GM18526 (cell line): ENCODE measurements at regions not wholly inside any gene's neighbourhood (a gene's known extent, or its start where the extent isn't known, plus 50 kb on each side); places are given as distances from the start of the nearest gene placed in this dataset.

Experiments
- POLR2A ChIP-seq: IDR thresholded peaks from 3 replicates; pipeline ENCODE4 v1.6.1; 2011; ENCODE audit not compliant: insufficient read length; ENCODE audit errors: extremely low read depth

DNA sequence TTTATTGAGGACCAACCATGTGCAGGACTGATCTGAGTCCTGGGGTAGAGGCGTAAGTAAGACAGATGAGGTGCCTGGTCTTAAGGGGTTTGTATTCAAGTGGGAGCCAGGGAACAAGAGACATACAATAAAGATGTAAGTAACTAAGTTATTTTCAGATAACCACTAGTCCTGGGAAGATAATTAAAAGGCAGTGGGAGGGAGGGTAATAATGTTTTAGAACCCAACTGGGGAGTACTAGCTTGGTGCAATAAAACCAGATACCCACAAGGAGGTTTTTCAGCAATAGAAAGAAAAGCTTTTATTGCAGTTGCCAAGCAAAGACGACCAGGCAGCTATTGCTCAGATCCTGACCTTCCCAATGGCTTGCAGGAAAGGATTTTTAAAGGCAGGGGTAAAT, 893.7 kb downstream of the UQCRFS1 start:
- no peak for TF ChIP-seq POLR2A

DNA sequence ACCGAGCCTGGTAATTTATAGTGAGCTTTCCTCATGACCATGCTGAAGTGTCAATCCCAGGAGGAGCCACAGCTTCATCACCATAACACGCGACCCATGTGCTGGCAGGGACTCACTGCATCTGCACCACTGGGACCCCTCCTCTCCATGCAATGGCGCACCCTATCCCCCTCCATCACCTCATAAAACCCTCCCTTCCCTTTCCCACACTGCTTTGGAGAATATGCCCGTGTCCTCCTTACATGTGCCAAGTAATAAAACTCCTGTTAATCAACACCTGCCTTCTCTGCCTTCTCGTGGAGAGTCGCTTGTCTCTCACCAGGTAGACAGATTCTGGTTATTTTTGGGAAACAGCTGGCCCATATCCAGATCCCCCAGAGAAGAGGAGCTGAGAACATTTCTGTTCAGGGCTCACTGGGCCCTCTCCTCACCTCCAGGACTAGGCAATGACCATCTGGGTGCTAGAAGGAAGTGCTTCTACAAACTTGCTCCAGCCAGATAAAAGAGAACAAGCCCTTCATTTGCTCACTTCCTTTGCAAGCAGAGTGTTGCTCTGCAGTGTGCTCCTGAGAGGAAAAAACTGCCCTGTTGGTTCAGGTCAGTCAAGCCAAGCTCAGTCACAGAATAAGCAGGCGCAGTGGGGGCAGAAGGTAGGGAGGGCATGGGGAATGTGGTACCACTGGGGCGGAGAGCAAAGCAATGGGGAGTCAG, 894.3 kb downstream of the UQCRFS1 start:
- no peak for TF ChIP-seq POLR2A

DNA sequence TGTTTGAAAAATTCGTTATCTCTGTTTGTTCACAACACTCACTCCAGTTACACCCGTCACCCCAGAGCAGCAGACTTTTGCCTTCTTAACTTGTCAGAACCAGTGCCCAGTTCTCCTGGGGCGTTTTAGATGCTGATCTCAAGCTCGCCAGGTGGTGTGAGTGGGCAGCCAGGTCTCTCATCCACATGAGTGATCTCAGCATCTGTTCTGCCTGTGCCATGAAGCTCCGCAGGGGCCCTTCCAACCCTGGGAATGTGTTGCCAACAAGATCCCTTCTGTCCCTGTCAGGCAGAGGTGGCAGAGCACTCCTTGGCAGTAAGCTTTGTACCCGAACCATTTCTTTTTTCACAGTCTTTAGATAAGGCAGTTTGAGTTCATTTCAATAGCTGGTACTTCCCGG, 896.5 kb downstream of the UQCRFS1 start:
- TF ChIP-seq POLR2A: no peak

DNA sequence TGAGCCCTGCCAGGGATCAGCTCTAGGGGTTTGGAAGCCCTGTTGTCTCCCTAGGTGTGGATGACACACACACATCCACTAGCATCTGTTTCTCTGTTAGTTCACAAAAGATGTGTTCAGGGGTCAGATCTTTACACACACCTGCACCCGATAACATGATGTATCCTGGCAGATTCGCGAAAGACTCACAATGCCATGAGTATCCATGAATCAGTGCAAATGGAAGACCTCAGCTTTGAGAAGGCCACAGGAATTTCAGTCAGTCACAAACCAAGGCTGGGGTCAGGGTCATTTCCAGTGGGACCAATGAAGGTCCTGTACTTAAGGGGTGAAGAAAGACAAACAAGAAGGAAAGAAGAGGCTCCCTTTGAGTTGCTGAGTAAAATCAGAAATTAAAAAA, 898.2 kb downstream of the UQCRFS1 start:
- no peak for TF ChIP-seq POLR2A

DNA sequence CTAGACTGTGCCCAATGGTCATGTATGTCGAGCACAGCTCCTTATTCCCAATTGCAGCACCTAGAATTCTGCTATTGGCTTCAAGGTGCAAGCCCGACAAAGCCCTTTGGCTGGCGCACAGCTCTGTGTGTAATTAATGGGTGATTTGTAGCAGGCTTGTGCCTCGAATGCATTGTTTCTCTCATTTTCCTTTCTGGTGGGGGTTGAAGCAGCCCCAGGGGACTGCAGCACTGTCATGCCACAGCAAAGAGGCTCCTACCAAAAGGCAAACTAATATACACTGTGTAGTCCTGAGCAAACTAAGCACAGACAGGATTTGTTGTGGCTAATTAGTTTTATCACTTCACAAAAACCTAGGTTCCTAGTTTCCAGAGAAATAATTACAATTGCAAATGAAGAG, 898.7 kb downstream of the UQCRFS1 start:
- no peak for TF ChIP-seq POLR2A

DNA sequence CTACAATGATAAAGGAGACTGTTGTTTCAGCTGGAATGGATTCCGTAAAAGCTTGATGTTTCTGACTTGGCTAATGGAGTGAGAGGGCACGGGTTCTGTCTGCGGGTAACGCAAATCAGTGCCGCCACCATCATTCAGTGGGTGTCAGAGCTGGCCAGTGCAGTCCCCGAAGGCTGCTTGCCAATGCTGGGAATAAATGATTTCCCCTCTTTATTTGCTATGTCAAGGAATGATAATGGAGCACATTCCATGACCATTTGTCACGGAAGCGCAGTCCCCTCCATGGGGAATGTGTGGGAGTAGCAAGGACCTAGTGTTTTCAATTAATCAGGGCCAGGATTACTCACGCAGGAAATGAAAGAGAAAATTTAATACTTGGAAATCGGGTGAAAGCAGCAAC, 899.3 kb downstream of the UQCRFS1 start:
- TF ChIP-seq POLR2A: no peak

DNA sequence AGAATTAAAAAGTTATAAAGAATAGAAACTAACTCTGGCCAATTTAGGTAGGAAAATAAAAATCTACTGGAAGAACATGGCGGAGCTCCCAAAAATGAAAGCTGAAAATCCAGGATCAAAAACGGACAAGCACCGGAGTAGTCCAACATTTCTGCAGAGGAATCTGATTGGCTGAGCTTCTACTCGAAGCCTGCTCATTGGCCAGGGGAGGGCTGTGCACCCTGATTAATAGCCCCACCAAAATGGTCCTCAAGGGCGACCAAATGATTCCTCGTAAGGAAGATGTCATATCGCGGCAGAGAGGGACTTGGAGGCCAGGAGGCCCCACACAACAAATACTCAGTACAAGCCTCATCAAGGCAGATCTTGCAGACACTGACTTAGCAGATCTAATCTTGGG, 900.7 kb downstream of the UQCRFS1 start:
- TF ChIP-seq POLR2A: no peak

DNA sequence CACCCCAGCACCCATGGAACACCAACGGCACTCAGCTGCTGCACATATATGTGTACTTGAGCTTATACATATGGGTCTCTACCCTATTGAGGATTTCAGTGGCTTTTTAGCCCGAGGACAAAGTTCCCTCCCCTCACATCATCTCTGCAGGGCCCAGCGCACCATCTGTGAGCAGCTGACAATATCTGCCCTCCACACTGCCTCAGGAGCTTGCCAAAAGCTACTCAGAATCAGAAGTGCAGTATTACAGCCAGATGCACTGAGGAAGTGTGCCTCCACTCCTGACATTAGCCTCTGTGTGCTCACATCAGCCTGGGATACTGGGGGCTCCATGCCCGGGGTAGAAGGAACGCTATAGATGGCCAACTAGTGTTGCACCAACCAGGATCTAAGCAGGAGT, 903.9 kb downstream of the UQCRFS1 start:
- TF ChIP-seq POLR2A: no peak

DNA sequence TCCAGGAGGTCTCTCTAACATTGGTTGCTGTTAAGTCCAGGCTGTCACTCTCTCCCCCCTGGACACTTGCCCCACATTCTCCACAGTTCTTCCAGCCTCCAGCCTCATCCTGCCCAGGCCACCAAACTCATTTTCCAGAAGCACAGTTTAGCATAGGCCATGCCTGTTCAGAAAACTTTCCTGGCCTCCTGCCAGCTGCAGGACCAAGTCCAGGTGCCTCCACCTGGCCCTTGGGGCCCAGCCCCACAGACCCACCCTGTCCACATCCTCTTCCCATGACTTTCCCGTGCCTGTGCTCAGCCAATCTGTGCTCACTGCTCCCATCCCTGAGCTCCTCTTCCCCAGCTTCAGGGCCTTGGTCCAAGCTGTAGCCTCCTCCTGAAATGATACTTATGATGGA, 905.0 kb downstream of the UQCRFS1 start:
- TF ChIP-seq POLR2A: no peak

DNA sequence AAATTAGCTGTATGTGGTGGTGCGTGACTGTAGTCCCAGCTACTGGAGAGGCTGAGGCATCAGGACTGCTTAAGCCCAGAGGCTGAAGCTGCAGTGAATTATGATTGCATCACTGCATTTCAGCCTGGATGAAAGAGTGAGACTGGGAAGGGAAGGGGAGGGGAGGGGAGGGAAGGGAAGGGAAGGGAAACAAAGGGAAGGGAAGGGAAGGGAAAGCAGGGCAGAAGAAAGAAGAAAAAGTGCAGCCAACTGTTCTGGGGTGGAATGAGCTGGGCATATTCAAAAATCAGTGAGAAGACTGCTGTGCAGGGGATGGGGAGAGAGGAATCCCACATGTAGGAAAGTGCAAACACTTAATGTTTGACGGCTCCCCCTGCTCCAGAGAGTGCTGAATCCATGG, 905.5 kb downstream of the UQCRFS1 start:
- no peak for TF ChIP-seq POLR2A

DNA sequence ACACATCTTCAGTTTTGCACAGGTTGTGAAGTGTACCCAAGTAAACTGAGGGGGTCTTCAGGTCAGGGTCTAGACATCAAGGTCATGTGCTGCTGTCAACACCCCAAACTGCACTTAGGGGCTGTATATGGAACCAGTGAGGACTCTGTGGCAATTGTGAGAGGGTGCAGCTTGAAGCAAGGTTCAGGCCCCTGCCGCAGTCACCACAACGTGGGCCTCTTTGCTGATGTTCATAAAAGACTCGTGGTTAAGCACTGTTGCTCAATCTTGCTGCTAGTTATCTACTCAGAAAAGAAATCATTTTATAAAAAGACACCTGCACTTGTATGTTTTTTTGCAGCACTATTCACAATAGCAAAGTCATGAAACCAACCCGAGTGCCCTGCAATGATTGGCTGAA, 907.4 kb downstream of the UQCRFS1 start:
- TF ChIP-seq POLR2A: no peak

DNA sequence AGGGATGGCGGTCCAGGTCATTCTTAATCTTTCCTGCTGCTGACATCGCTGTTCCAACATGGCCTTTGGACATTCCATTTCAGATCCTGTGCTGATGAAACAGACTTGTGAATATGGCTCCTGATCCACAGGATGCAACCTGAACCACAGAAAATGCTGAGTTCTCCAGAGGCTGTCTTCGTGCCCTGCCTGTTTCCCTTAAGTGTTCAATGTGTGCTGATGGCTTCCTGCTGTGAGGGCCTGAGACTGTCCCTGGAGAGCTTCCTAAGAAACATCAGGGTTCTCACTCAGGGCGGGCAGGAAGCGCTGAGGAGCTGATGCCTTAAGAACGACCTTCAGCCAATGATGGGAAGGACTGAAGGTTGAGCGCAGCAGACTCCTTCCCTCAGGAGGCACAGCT, 909.4 kb downstream of the UQCRFS1 start:
- no peak for TF ChIP-seq POLR2A

DNA sequence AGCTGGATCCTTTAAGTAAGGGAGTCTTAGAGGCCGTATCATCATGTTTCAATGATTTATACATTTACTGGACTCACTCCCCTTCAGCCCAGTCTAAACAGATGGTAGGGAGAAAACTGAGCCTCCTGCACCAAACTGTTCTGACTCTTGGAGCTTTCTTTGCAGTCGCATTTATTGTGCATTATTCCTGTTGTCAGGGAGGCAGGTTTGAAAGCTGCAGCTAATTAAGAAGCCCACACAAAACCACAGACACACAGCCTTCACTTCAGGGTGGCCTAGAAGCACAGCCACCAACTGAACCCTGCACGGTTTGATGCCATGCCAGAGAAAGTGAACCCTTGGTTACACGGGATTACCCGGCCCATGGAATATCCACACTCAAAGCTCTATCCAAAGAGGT, 911.0 kb downstream of the UQCRFS1 start:
- no peak for TF ChIP-seq POLR2A

DNA sequence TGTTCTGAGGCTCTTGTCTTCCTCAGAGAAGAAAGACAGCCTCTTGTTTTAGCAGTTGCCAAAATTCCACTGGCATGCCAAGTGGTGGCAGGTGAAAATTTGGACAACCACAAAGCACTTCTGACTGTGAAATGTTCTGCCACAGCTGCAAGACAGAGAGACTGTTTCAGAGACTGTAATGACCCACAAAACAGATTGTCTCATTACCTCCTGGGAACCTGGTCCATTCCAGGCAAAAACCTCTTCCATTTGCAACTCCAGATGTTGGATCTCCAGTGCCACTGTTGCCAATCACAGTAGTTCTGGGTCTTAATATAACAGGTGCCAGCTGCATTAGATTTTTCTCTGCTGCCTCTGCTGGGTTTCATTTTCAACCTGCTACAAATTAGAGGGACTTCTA, 911.5 kb downstream of the UQCRFS1 start:
- no peak for TF ChIP-seq POLR2A

DNA sequence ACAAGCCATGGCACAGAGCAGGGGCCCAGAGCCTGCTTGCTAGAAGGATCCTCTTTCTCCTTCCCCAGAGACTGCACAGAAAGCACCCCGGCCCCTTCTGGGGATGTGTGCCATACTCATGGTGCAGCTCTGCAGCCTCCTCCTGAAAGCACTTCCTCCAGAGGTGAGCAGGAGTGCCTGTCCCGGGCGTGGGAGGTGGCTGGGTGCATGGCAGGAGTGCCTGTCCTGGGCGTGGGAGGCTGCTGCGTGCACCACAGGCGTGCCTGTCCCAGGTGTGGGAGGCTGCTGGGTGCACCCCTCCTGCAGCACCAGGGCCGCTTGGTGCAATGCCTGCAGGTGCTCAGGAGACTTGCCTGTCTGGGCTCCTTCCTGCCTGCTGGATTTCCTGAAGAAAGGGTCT, 913.3 kb downstream of the UQCRFS1 start:
- no peak for TF ChIP-seq POLR2A

DNA sequence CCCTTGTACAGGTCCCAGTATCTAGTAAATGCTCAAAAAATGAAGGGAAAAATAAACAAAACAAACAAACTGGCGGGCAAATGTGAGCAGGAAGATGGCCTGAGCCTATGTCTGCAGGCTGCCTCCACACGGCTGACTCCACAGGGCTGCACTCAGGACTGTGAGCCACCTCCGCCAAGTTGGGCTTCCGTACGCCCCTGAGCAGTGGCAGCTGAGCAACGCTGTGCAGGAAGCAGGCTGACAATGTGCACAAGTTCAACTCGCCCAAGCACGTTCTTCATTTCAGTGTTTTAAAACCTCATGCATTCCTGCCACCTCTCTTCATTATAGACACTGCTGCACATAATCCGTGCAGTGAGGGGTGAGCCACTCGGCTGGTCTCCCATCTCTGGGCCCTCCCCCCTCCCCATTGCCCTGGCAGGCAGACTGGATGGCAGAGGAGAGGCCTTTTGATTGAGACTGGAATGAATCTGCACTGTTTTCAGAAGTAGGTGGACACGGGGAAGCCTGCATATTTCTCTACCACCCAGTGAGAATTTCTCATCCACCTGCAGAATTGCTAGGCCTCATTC, 915.3 kb downstream of the UQCRFS1 start:
- no peak for TF ChIP-seq POLR2A

DNA sequence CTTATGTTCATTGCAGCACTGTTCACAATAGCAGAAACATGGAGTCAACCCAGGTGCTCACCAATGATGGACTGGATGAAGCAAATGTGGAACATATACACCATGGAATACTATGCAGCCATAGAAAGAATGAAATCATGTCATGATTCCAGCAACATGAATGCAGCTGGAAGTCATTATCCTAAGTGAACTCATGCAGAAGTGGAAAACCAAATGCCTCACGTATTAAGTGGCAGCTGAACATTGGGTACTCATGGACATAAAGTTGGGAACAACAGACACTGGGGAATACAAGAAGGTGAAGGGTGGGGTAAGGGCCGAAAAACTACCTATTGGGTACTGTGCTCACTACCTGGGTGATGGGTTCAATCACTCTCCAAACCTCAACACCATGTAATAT, 915.9 kb downstream of the UQCRFS1 start:
- TF ChIP-seq POLR2A: no peak

DNA sequence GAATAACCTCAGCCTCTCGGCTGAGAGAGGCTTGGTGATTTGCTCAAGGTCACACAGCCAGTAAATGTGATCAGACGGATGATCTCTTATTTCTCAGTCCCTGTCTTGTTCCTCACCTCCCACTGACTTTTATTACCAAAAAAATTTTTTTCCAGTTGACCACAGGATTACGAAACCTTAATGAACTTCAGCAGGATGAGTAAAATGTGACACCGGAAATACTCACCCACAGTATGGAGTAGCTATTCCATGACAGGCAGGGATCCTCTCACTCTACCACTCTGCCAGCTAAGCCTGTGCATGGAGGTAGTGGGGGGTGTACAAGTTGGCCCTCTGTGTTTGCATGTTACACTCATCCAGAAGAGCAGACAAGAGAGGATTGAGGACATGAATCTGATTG, 916.4 kb downstream of the UQCRFS1 start:
- no peak for TF ChIP-seq POLR2A

DNA sequence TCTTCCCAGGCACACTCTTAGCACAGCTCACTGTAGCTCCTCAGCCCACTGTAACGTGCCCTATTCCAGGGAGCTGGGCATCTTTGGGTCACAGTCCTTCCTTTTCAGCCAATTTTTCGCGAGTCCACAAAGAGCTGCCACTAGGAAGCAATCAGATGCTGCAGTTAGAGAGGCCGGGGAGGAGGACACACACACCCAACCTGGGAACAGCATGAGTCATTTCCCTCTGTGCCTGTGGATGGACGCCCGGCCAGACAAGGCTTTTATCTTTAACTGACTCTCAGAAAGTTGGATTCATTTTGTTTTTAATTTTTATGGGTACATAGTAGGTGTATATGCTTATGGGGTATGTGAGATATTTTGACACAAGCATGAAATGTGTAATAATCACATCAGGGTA, 918.6 kb downstream of the UQCRFS1 start:
- no peak for TF ChIP-seq POLR2A
